ENCODE measurements at regions not wholly inside any gene's neighbourhood (a gene's known extent, or its start where the extent isn't known, plus 50 kb on each side); places are given as distances from the start of the nearest gene placed in this dataset.
"Not testable (repeated sequence)": the region's sequence is repeated elsewhere in the genome, so short reads cannot be mapped to it uniquely, and the experiment has no call there.

DNA sequence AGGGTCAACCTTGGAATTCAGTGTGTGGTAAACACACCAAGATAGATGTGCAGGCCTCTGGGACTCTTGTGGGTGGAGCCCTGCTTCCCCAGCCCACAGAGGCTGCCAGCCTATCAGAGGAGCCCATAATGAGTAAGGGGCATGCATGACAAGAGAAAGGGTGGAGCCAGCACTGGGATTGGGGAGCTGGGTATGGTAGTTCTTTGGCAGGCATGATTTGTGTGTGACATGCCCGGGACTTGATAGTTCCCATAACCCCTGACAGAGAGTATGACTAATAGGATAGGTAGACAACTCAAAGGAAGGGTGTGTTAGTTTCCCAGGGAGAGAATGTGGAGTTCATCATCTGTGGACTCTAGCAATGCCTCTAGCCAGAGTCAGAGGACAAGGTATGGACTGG lies 143.0 kb downstream of the EMP1 start:
- no peak for DNase-seq

- DNase-seq, result no peak
Observed at GRCh38 chr12:13339091-13339490, 142.6 kb downstream of the EMP1 start.

DNA sequence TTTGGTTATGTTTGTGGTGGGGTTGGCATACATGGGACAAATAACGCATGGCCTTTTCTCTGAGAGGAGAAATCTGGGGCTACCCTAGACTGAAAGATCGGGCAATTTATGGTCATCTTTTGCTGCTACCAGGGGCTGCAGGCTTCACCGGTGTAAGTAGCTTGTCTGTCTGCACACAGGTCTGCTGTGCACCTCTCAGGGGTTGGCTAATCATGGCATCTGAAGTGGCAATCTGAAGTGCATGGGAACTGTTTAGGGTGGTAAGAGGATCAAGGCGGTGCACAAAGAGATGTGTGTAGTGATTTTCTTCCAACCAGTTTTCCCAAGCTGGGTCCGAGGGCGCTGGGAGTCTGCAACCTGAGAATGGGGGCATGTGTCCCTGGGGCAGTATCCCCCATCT lies 141.3 kb downstream of the EMP1 start:
- no peak for DNase-seq

DNA sequence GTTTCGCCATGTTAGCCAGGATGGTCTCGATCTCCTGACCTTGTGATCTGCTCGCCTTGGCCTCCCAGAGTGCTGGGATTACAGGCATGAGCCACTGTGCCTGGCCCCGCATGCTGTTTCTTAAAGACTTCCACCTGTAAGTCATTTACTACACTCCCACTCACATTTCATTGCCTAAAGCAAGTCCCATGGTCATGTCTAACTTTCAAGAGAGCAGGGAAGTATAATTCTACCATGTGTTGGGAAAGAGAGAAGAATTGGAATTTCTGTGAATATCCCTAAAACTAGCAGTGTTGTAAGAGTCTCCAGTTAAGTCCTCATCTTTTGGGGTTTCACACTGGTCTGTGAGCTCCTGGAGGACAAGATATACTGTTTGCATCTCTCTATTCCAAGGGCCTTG lies 139.7 kb downstream of the EMP1 start:
- no peak for DNase-seq

DNA sequence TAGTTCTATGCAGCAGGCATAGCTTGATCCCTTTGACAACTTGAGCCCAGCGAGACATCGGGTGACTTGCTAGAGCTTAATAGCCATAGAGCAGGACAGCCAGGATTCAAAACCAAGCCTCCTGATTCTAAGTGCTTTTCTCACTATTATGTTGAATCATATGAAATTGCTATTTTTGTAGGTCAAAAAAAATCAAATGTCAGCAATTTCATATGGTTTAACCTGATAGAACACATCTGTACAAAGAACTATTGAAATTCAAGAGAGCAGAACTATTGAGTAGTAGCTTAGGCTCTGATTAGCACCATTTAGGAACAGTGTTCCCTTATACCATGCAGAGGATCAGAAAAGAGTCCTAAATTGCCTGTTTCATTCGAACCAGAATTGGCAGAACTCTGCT lies 132.0 kb downstream of the EMP1 start:
- DNase-seq, result no peak

DNA sequence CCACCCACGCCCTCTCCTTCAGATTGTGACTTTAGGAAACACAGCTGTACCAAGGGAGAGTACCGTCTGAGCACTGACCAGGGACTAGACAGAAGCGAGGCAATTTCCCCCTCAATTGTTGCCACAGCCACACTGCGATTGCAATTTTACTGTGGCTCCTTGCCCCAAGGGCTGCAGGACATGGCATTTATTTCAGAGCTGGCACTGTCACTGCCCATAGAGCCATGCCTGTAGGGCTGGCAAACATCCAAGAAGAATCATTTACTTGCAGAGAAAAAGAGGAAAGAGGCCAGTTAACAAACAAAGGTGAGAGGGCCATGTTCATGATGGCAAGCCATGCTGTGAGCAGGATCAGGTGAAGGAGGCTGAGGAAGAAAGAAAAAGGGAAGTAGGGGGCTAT lies 129.6 kb downstream of the EMP1 start:
- DNase-seq, result no peak

GRCh38 chr12:13325037-13325436 lies 128.5 kb downstream of the EMP1 start:
- DNase-seq, result not testable (repeated sequence)

GRCh38 chr12:13318231-13319015 lies 121.9 kb downstream of the EMP1 start:
- no peak for DNase-seq

- no peak for DNase-seq
Observed at GRCh38 chr12:13316587-13317246, 120.2 kb downstream of the EMP1 start.

DNA sequence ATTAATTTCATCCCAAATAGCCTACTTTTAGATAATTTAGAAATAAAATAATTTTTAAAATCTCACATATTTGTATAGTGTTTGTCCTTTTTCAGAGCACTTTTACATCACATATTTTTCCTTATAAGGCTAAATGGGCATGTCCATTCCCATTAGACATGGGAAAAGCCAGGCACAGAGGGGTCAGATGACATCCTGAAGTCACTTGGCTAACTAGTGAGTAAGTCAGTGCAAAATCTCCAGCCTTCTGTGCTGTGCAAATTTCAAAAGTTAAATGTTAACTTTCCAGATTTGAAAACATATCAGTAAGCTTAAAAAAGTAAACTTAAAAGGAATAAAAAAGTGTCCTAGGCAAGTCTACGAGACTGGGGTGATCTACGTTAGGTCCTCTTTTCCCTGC lies 117.4 kb downstream of the EMP1 start:
- no peak for DNase-seq

- DNase-seq, result no peak
Observed at GRCh38 chr12:13311551-13311950, 115.0 kb downstream of the EMP1 start.

DNA sequence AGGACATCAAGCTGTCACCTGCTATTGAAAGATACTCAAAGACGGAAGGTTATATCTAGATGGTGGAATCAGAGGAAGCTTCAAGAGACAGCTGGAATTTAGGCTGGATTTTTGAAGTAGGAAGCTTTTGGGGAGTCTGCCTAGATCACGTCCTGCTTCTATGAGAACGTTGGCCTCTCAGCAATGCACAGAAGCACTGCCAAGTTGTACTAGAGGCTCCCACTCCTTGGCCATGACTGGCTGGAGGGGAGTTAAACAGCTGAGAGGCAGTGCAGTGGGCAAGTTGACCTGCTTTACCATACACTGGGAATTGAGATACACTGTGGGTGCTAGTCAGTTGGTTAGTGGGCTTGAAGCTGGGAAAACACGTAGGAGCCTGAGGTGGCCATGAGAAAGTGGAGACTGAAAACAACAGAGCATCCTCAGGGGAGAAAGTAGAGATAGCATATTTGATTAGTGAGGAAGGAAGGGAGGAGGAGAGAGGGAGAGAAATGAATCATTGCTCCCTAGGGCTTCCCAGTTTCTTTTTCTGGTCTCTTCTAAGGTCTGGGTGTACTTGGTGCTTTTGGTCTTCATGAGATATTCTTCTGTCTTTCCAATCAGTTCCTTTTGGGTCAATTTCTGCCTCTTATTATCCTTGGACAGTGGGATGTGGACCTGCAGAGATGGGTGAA lies 110.8 kb downstream of the EMP1 start:
- no peak for DNase-seq

DNA sequence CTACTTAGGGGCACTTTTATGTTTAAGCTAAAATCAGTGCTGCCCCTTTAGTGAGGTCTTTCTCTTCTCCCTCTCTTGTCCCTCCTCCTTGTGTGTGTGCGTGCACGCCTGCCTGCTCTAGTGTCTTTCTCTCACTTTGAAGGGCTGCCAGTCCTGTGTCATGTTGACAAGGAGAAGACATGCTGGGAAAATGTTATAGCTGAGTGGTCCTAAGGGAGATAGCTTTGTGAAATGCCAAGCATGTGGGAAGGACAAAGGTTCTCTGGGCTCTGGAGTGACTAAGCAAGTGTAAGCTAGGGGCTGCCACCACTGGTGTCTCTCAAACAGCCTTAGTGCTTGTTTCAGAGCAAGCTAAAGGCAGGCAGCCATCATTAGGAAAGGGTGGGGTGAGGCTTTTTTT lies 108.4 kb downstream of the EMP1 start:
- DNase-seq, result no peak

- no peak for DNase-seq
Observed at GRCh38 chr12:13299457-13299856, 102.9 kb downstream of the EMP1 start.

- DNase-seq, result no peak
Observed at GRCh38 chr12:13293096-13293495, 96.6 kb downstream of the EMP1 start.

DNA sequence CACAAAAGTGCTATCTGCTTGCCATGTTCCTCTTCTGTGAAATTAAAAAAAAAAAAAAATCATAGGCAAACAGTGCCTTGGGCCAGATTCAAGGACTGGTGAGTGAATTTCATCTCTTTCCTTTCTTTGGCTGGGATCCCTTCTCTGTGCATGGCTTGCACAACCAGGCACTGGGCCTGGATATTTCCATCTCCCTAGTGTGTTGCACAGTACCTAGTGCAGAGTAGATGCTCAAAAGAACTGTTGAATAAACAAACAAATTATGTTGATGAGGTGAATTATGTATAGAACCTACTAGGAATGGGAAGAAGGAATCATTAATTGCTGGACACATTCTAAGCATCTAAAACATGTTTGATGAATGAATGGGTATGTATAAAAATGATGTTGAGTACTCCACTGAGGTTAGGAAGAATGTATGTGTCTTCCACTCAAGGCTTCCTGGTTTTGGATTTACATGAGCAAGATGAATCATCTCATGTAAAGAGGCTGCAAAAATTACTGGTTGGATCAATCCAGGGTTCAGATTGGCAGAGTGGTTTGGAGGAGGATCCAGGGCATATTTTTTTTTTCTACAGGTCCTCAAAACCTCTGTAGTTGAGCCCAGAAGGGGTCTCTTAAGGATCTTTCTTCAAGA lies 93.2 kb downstream of the EMP1 start:
- DNase-seq, result no peak

DNA sequence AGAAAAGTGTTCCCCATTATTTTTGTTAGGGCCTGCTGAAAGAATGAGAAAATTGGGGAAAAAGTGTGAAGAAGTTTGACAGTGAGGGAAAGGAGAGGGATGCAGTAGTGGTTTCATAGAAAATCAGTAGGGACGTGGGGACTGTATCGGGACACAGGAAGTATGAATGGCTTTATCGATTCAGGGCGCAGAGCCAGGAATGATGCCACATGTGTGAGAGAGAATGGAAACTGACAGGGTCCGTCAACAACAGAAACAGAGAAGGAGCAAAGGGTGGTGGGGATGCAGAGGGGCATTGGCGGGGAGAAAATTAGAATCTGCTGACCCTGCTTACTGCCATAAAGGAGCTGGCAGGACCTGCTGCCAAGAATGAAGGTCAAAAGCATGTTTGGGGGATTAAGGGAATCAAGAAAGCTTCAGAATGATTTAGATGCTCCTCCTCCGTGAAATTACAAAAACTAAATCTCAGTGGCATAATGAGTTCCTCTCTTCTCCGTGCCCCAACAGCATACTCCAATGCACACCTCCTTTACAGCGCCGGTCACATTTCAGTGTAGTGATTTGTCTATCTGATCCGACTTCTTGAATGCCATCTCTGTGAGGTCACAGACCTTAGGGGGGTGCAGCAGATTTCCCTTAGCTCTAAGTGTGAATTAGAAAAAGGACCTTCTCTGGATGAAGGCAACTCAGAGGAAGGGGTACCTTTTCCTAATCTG lies 92.6 kb downstream of the EMP1 start:
- DNase-seq, result no peak

GRCh38 chr12:13288501-13288900 lies 92.0 kb downstream of the EMP1 start:
- no peak for DNase-seq

DNA sequence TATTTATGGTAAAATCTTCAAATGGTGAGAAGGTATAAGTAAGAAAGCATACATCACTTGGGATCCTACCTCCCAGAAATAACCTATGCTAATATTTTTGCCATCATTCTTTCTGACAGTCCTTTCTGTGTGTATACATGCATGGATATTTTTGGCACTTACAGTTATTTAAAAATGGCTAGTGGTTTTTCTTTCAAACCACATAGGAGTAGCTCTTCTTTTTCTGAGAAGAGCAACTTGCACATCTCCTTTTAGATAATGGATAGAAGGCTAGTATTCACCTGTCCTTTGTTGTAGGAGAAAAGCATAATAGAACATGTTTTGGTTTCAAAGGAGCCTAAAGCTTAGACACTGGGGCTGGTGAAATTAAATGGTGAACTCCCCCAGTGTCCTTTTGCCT lies 87.3 kb downstream of the EMP1 start:
- DNase-seq, result no peak

DNA sequence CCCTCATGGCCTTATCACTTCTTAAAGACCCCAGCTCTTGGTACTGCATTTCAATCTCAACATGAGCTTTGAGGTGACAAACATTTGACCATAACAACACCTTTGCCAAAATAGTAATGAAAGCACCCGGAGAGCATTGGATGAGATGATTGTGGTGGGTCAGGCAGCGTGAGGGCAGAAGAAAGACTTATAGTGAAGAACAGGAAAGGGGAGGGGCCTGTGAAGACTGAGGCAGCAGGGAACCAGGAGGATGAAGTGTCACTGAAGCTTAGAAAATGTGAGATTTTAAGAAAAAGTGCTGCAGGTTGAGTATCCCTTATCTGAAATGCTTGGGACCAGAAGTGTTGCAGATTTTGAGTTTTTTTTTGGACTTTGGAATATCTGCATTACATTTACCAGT lies 86.3 kb downstream of the EMP1 start:
- no peak for DNase-seq

DNA sequence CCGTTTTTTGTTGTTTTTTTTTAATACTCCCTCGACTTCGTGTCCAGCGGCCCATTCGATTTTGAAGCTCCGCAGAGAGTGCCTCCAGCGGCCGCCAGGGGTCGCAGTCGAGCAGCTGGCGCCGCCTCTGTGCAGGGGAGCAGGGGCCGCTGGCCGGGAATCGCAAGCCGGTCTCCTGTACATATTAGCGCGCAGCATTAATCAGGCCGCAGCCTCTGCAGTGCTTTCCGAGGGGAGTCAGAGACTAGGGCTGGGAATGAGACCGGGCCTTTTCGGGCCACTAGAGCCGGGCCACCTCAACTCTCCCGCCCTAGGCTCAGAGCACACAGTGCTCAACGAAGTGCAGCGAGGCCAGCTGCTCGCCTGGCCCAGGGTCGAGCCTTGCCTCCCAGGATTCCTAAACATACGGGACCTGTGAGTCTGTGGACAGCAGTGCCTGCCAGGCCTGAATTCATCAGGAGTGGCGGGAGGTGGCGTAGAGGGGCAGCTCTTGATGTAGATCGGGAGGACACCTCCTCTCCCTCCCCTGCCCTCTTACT lies 81.8 kb downstream of the EMP1 start:
- peak; percentile 37 to 53 for DNase-seq

GRCh38 chr12:13277293-13277692 lies 80.8 kb downstream of the EMP1 start:
- DNase-seq, result no peak

Measured in CD4-positive, alpha-beta T cell treated with Interferon alpha-2 for 1 hour (primary cell).